Skeletal muscle tissue (tissue), 3 donors: ENCODE measurements at regions not wholly inside any gene's neighbourhood (a gene's known extent, or its start where the extent isn't known, plus 50 kb on each side); places are given as distances from the start of the nearest gene placed in this dataset.
"Not testable (repeated sequence)": the region's sequence is repeated elsewhere in the genome, so short reads cannot be mapped to it uniquely, and the experiment has no call there.

ENCODE experiments used
- H3K27ac ChIP-seq: one replicate; pipeline ENCODE4 v1.7.0; 2013; ENCODE audit warnings: mild to moderate bottlenecking, low read depth, low read length, inconsistent platforms
- H3K27me3 ChIP-seq, 3 donors: one replicate each; pipeline ENCODE4 v1.7.0; 2013; ENCODE audit warnings: low read length in 3 of 3; ENCODE audit not compliant: control insufficient read depth in 3 of 3, insufficient read depth in 3 of 3
- H3K36me3 ChIP-seq, 3 donors: one replicate each; pipeline ENCODE4 v1.7.0; 2013; ENCODE audit warnings: low read length in 3 of 3; ENCODE audit not compliant: control insufficient read depth in 3 of 3, insufficient read depth in 3 of 3
- H3K4me1 ChIP-seq, 3 donors: one replicate each; pipeline ENCODE4 v1.7.0; 2013; ENCODE audit warnings: low read length in 3 of 3, mild to moderate bottlenecking in 3 of 3; ENCODE audit not compliant: control insufficient read depth in 3 of 3, insufficient read depth in 3 of 3
- H3K4me3 ChIP-seq, 3 donors: one replicate each; pipeline ENCODE4 v1.7.0; 2013; ENCODE audit warnings: low read length in 3 of 3
- H3K9ac ChIP-seq, 3 donors: one replicate each; pipeline ENCODE4 v1.7.0; 2013; ENCODE audit warnings: low read length in 3 of 3, mild to moderate bottlenecking in 3 of 3, moderate library complexity in 2 of 3, low read depth in 1 of 3
- H3K9me3 ChIP-seq, 3 donors: one replicate each; pipeline ENCODE4 v1.7.0; 2013; ENCODE audit warnings: low read length in 3 of 3; ENCODE audit not compliant: control insufficient read depth in 3 of 3
- donor health status: Osteomylitis.

DNA sequence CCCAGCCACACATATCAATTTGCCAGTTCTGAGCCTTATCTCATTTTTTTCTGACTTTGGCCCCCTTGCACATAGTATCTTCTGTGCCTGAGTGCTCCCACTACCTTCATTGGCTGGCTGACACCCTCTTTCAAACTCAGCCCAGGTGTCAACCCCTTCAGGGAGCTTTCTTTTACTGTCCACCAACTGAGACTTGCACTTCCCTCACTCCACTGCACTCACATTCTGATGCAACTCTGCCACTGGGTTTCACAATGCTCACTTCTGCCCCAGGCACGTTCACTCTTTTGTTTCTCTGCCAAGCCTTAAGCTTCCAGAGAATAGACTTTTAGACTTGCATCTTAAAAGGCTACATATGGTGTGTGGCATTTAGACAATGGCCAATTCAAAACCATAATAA lies 101.5 kb upstream of the CBLB start:
- Histone ChIP-seq H3K27me3 (no peaks in the 10 kb centered on the region), H3K9me3 (no peaks in the 10 kb centered on the region), H3K4me1 (no peaks in the 10 kb centered on the region), H3K9ac (no peak overlapping the region), H3K36me3 (no peaks in the 10 kb centered on the region), H3K27ac (no peak overlapping the region), H3K4me3 (no peak overlapping the region)

DNA sequence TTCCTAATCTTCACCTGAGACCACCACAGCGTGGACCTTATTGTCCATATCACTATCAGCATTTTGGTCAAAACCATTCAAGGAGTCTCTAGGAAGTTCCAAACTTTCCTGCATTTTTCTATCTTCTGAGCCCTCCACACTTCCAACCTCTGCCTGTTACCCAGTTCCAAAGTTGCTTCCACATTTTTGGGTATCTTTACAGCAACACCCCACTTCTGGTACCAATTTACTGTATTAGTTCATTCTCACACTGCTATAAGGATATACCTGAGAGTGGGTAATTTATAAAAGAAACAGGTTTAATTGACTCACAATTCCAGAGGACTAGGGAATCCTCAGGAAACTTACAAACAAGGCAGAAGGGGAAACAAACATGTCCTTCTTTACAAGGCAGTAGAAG lies 103.3 kb upstream of the CBLB start:
- H3K27me3 ChIP-seq: no peaks in the 10 kb centered on the region
- H3K27ac ChIP-seq: no peak overlapping the region
- H3K36me3 ChIP-seq: no peaks in the 10 kb centered on the region
- no peak overlapping the region for H3K4me3 ChIP-seq
- H3K9me3 ChIP-seq: no peaks in the 10 kb centered on the region
- no peak overlapping the region for H3K9ac ChIP-seq
- H3K4me1 ChIP-seq: no peaks in the 10 kb centered on the region

DNA sequence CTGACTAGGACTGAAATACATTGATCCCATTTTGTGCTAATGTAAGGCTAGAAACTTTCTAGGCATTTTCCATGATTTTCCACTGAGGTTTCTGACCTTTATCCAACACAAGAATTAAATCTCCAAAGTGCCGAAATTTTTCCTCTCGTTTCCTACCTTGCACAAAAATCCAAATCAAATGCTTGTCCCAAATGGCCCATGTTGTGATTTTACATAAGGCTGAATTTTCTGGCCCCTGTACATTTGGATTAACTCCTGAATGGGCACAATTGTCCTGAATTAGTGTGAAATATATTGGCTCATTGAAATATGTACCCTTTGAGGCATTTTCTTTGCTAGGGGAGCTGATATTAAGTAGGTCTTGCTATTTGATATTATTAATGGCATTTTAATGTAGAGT lies 105.6 kb upstream of the CBLB start:
- Histone ChIP-seq H3K4me1 (no peaks in the 10 kb centered on the region), H3K4me3 (no peak overlapping the region), H3K27ac (no peak overlapping the region), H3K27me3 (no peaks in the 10 kb centered on the region), H3K9ac (no peak overlapping the region), H3K36me3 (no peaks in the 10 kb centered on the region), H3K9me3 (no peaks in the 10 kb centered on the region)

DNA sequence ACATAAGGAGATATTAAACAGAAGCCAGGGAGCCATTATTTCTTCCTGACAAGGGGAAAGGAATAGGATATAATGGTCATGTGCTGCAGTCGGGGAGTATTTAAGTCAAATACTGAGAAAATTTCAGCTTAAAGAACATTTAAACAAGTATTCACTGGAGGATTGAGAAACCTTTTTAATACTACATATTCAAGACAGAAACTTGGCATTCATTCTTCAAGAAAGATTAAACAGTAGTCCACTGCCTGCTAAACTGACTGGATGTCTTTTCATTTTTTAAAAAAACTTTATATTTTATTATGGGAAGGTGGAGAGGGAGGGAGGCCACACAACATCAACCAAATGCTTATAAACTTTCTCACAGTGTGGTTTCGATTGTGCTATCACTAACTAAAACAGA lies 107.4 kb upstream of the CBLB start:
- no peaks in the 10 kb centered on the region for H3K36me3 ChIP-seq
- H3K9ac ChIP-seq: no peak overlapping the region
- no peak overlapping the region for H3K4me3 ChIP-seq
- no peaks in the 10 kb centered on the region for H3K4me1 ChIP-seq
- no peaks in the 10 kb centered on the region for H3K9me3 ChIP-seq
- no peak overlapping the region for H3K27ac ChIP-seq
- no peaks in the 10 kb centered on the region for H3K27me3 ChIP-seq

DNA sequence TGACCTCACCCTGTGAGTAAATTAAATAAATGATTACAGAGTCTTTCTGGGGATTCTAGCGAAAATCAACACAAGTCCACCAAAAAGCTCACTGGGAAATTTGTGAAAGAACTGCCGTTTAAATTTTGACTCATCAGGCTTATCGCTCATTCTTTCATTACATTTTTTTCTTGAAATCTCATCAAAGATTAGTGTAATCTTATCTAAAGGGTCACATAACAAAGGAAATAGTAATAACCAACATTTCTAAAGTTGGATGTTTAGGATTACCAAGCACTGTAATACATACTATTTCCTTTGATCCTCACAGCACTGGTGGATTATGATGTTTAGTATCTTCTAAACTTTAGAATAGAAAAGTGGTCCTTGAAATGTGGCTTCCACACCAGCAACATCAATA lies 111.1 kb upstream of the CBLB start:
- Histone ChIP-seq H3K27ac (no peak overlapping the region), H3K4me3 (no peak overlapping the region), H3K9ac (no peak overlapping the region), H3K36me3 (no peaks in the 10 kb centered on the region), H3K4me1 (no peaks in the 10 kb centered on the region), H3K27me3 (no peaks in the 10 kb centered on the region), H3K9me3 (no peaks in the 10 kb centered on the region)

DNA sequence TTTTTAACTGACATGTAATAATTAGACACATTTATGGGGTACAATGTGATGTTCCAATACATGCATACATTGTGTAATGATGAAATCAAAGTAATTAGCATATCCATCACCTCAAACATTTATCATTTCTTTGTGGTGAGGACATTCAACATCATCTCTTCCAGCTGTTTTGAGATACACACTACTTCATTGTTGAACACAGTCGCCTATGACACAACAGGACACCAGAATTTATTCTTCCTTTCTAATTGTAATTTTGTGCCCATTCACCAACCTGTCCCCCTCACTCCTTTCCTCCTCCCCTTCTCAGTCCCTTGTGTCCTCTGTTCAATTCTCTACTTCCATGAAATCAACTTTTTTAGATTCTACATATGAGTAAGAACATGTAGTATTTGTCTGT lies 113.4 kb upstream of the CBLB start:
- H3K4me3 ChIP-seq: no peak overlapping the region
- no peak overlapping the region for H3K9ac ChIP-seq
- no peaks in the 10 kb centered on the region for H3K9me3 ChIP-seq
- H3K4me1 ChIP-seq: no peaks in the 10 kb centered on the region
- H3K27ac ChIP-seq: no peak overlapping the region
- no peaks in the 10 kb centered on the region for H3K36me3 ChIP-seq
- H3K27me3 ChIP-seq: no peaks in the 10 kb centered on the region

DNA sequence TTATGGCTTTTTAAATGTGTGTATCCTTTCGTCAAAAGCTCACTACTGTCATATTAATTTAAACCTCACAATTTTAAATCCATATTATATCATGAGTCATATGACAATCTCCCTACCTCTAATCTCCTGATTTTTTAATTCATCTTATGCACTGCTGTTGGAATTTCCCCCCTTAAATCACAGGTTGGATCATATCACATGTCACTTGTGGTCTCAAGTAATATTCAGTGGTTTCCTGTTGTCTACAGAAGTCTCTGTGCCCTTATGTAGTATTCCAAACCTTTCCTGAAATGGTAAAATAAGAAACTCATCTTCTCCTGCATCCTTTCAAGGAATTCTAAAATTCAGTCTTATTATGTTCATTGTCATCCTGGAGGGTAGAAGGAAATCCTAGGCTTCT lies 116.0 kb upstream of the CBLB start:
- Histone ChIP-seq H3K4me3 (no peak overlapping the region), H3K9me3 (no peaks in the 10 kb centered on the region), H3K4me1 (no peaks in the 10 kb centered on the region), H3K27ac (no peak overlapping the region), H3K27me3 (no peaks in the 10 kb centered on the region), H3K36me3 (no peaks in the 10 kb centered on the region), H3K9ac (no peak overlapping the region)

DNA sequence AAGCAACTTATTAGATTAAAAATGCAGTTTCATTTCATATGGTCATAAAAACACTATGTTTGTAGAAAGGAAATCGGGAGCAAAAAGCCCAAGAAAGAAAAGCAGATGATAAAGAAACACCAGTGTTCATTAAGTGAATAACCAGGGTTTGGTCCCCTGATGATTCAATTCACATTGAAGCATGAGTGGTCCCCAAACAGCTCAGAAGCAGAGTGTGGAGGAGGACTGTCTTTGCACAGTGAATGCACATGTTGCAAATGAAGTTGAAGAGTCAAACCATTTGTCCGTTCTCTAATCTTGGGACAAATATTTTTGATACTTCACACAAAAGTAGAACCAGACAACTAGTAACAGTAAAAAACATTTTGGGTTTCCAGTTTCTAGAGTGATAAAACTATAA lies 117.5 kb upstream of the CBLB start:
- H3K27me3 ChIP-seq, H3K4me3 ChIP-seq, H3K27ac ChIP-seq, H3K36me3 ChIP-seq, H3K4me1 ChIP-seq, H3K9me3 ChIP-seq, H3K9ac ChIP-seq: not testable (repeated sequence)

DNA sequence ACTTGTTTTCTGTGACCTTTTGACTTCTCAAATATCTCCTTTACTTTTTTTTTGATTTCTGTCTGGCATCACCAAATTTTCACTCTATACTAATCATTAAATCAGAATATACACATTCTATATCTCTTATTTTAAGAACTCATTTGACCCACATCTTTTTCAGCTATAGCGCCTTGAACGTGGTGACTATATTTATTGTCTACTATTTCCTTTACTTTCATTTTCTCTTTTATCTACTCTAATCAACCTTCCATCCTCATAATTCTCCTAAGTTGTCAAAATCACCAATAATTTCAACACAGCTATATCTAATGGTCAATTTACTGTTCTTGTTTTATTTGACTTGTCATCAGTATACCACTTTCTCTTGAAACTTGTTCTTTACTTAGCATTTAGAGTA lies 119.0 kb upstream of the CBLB start:
- H3K27ac ChIP-seq: no peak overlapping the region
- H3K9ac ChIP-seq: no peak overlapping the region
- H3K27me3 ChIP-seq: no peaks in the 10 kb centered on the region
- H3K4me3 ChIP-seq: no peak overlapping the region
- H3K36me3 ChIP-seq: no peaks in the 10 kb centered on the region
- no peaks in the 10 kb centered on the region for H3K9me3 ChIP-seq
- no peaks in the 10 kb centered on the region for H3K4me1 ChIP-seq

DNA sequence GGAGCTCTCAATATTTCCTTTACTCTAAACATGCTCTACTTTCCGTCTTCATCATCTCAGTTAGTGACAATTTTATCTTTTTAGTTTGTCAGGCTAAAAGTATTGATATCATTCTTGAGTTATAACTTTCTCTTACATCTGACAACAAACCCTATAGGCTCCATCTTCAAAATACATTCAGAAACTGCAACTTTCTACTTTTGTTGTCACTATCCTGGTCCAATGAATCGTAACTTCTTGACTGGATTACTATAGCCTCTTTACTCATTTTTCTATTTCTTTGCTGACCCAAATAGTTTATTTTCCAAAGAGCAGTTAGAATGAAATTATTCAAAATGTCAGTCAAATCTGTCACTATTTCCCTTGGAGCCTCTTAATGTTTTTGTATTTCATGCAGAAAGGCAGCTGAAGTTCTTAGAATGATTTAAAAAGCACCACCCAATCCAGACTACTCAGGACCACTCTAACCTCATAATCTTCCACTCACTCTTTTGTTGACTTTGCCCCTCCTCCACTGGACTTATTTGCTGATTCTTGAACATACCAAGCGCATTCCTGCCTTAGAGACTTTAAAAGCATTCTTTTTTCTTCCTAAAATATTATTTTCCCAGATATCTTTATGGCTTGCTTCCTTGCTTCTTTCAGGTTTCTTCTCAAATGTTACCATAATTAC lies 119.9 kb upstream of the CBLB start:
- no peak overlapping the region for H3K27ac ChIP-seq
- H3K4me1 ChIP-seq: no peaks in the 10 kb centered on the region
- no peaks in the 10 kb centered on the region for H3K9me3 ChIP-seq
- H3K9ac ChIP-seq: no peak overlapping the region
- H3K27me3 ChIP-seq: no peaks in the 10 kb centered on the region
- no peaks in the 10 kb centered on the region for H3K36me3 ChIP-seq
- no peak overlapping the region for H3K4me3 ChIP-seq

DNA sequence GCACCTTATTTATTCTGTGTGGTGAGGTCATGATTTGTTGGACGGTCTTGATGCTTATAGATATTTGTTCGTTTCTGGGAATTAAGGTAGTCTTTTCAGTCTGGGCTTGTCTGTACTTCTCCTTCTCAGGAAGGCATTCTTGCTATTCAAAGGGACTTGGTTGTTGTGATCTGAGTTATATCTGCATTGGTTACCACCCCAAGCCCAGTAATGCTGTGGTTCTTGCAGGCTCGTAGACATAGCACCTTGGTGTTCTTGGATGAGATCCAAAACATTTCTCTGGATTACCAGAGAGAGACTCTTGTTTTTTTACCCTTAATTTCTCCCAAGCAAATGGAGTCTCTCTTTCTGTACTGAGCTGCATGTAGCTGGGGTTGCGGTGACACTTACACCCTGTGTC lies 128.0 kb upstream of the CBLB start:
- H3K27me3 ChIP-seq: no peaks in the 10 kb centered on the region
- peaks cover 0 to 2% (median 0%) of the 10 kb centered on the region in 3 donors for H3K9me3 ChIP-seq
- H3K4me1 ChIP-seq: no peaks in the 10 kb centered on the region
- H3K27ac ChIP-seq: no peak overlapping the region
- no peak overlapping the region for H3K9ac ChIP-seq
- no peak overlapping the region for H3K4me3 ChIP-seq
- H3K36me3 ChIP-seq: no peaks in the 10 kb centered on the region
